K562 (cell line): ENCODE measurements at regions not wholly inside any gene's neighbourhood (a gene's known extent, or its start where the extent isn't known, plus 50 kb on each side); places are given as distances from the start of the nearest gene placed in this dataset.

Source experiments
- ATAC-seq: fragments of 200-7000 bp; cut with Tn5 transposase; 3 replicates; pipeline ENCODE4 v1.9.1; 2020; ENCODE audit warnings: moderate library complexity
- BruUV-seq: library from RNA; stranded (reverse); fragments of 400-500 nt; replicated peaks from 2 replicates; lab custom pipeline; 2021; lab: Mats Ljungman, UMichigan
- CTCF ChIA-PET: fragments of 300-600 bp; formaldehyde crosslinking; extraction: SDS; loops from one replicate; lab custom pipeline; 2021; ENCODE audit warnings: low intra/inter-chr PET ratio; lab: Yijun Ruan, JAX
- POLR2A ChIA-PET: fragments of 300-600, 350-650 bp; sonication (Branson Sonifier 250); formaldehyde crosslinking; extraction: SDS; loops from one replicate; lab custom pipeline; 2021; ENCODE audit warnings: antibody characterized with exemption, inconsistent platforms; lab: Yijun Ruan, JAX
- DNase-seq, 4 experiments: peaks; one replicate each; pipeline versions ENCODE4 v3.0.0 to v3.0.0-alpha.2; 2011 to 2018; ENCODE audit warnings: low spot score in 3 of 4, mixed read lengths in 3 of 4; ENCODE audit errors: extremely low read depth in 1 of 4
- FAIRE-seq: peaks from 2 replicates; lab custom pipeline; 2011; peaks lifted over from hg19 to GRCh38; lab: Jason Lieb, UNC
- H2AFZ ChIP-seq: 2 replicates; pipeline ENCODE4 v1.6.0; 2011; ENCODE audit warnings: low read depth, low read length, control low read depth, inconsistent platforms
- H3K27ac ChIP-seq: fragments of 200-600 bp; 3 replicates; pipeline ENCODE4 v1.8.0; 2011; ENCODE audit warnings: low read depth, mild to moderate bottlenecking, control low read depth, inconsistent platforms, low read length, moderate library complexity, mixed read lengths; ENCODE audit errors: extremely low read depth
- H3K27me3 ChIP-seq, 2 experiments: fragments of 300-600 bp in 1 of 2; 2 replicates in 1 of 2; 3 replicates in 1 of 2; pipeline versions ENCODE4 v1.6.0 to v1.8.0; 2011; ENCODE audit warnings: inconsistent platforms in 2 of 2, low read length in 2 of 2, mild to moderate bottlenecking in 1 of 2, mixed read lengths in 1 of 2, moderate library complexity in 1 of 2; ENCODE audit not compliant: control insufficient read depth in 2 of 2, insufficient read depth in 2 of 2
- H3K36me3 ChIP-seq: fragments of 300-600 bp; 3 replicates; pipeline ENCODE4 v1.8.0; 2011; ENCODE audit warnings: mild to moderate bottlenecking, low read length, inconsistent platforms; ENCODE audit not compliant: control insufficient read depth, insufficient read depth
- H3K4me1 ChIP-seq, 2 experiments: fragments of 200-600 bp in 1 of 2; replicated peaks in 1 of 2; 2 replicates in 1 of 2; 3 replicates in 1 of 2; pipeline versions ENCODE4 v1.5.1 to v1.8.0; 2011; ENCODE audit warnings: inconsistent platforms in 2 of 2, low read length in 2 of 2, mild to moderate bottlenecking in 1 of 2, mixed read lengths in 1 of 2, moderate library complexity in 1 of 2; ENCODE audit not compliant: control insufficient read depth in 2 of 2, insufficient read depth in 2 of 2
- H3K4me2 ChIP-seq: 2 replicates; pipeline ENCODE4 v1.6.1; 2011; ENCODE audit warnings: low read length, control low read depth, inconsistent platforms, mixed read lengths; ENCODE audit not compliant: insufficient read depth
- H3K4me3 ChIP-seq: fragments of 200-600 bp; sonication (generic), shearing (Covaris generic); 2 replicates; pipeline ENCODE4 v1.5.1; 2016; ENCODE audit warnings: control low read depth, inconsistent platforms
- H3K79me2 ChIP-seq: fragments of 200-600 bp; 3 replicates; pipeline ENCODE4 v1.8.0; 2011; ENCODE audit warnings: low read length, inconsistent platforms; ENCODE audit not compliant: control insufficient read depth, insufficient read depth
- H3K9ac ChIP-seq, 2 experiments: 2 replicates each; pipeline versions ENCODE4 v1.6.0 to v1.6.1; 2011; ENCODE audit warnings: low read depth in 2 of 2, low read length in 2 of 2, control low read depth in 1 of 2, inconsistent platforms in 1 of 2, mild to moderate bottlenecking in 1 of 2, mixed read lengths in 1 of 2; ENCODE audit not compliant: insufficient read depth in 1 of 2
- H3K9me1 ChIP-seq: one replicate; pipeline ENCODE4 v1.6.0; 2011; ENCODE audit warnings: inconsistent platforms, mild to moderate bottlenecking, low read length, moderate library complexity; ENCODE audit not compliant: control insufficient read depth, insufficient read depth
- H3K9me3 ChIP-seq: replicated peaks from 2 replicates; pipeline ENCODE4 v1.5.1; 2011; ENCODE audit warnings: low read depth, low read length, inconsistent platforms; ENCODE audit not compliant: control insufficient read depth, insufficient read depth
- H4K20me1 ChIP-seq: replicated peaks from 2 replicates; pipeline ENCODE4 v1.6.1; 2011; ENCODE audit warnings: low read length, inconsistent platforms, mixed read lengths; ENCODE audit not compliant: control insufficient read depth, insufficient read depth
- CBX5 ChIP-seq: IDR thresholded peaks from 2 replicates; pipeline ENCODE4 v1.6.1; 2014; ENCODE audit warnings: low read depth, borderline replicate concordance
- E2F4 ChIP-seq: sonication (generic); formaldehyde crosslinking; IDR thresholded peaks from 2 replicates; pipeline ENCODE4 v1.8.0; 2022; ENCODE audit warnings: mild to moderate bottlenecking, low read depth, missing genetic modification reagents
- E2F8 ChIP-seq: fragments of 450-650 bp; IDR thresholded peaks from 2 replicates; pipeline ENCODE4 v1.7.1; 2018; ENCODE audit warnings: mild to moderate bottlenecking, low read depth; ENCODE audit not compliant: partially characterized antibody
- ELF4 ChIP-seq: fragments of 450-650 bp; formaldehyde crosslinking; IDR thresholded peaks from 2 replicates; pipeline ENCODE4 v1.4.0; 2022; ENCODE audit warnings: missing genetic modification characterization
- FOS ChIP-seq: IDR thresholded peaks from 3 replicates; pipeline ENCODE4 v1.6.1; 2011; ENCODE audit not compliant: insufficient read length; ENCODE audit errors: extremely low read depth
- FUS ChIP-seq: fragments of 200-400 bp; formaldehyde crosslinking; optimal IDR thresholded peaks from 2 replicates; pipeline ENCODE3; 2017; ENCODE audit warnings: low read depth, low read length
- IFI16 ChIP-seq: fragments of 250-450 bp; sonication (Bioruptor Pico); IDR thresholded peaks from 2 replicates; pipeline ENCODE4 v2.1.2; 2022; ENCODE audit warnings: mild to moderate bottlenecking, inconsistent platforms
- NCOA1 ChIP-seq: fragments of 450-650 bp; IDR thresholded peaks from 2 replicates; pipeline ENCODE4 v1.6.1; 2016; ENCODE audit warnings: low read depth
- RCOR1 ChIP-seq, 2 experiments: IDR thresholded peaks; 2 replicates each; pipeline ENCODE4 v1.6.1; 2012; ENCODE audit warnings: low read depth in 2 of 2, low read length in 2 of 2, borderline replicate concordance in 1 of 2, improper control_type of control experiment in 1 of 2
- RFX1 ChIP-seq: fragments of 450-650 bp; IDR thresholded peaks from 2 replicates; pipeline ENCODE4 v1.6.1; 2016; ENCODE audit warnings: mild to moderate bottlenecking, moderate library complexity
- SOX6 ChIP-seq: fragments of 450-650 bp; IDR thresholded peaks from 2 replicates; pipeline ENCODE4 v1.6.1; 2014; ENCODE audit warnings: mild to moderate bottlenecking
- SREBF1 ChIP-seq: fragments of 150-350 bp; IDR thresholded peaks from 2 replicates; pipeline ENCODE4 v1.6.1; 2014; ENCODE audit warnings: antibody characterized with exemption, low read depth, low read length, borderline replicate concordance
- ZNF655 ChIP-seq: fragments of 250-450 bp; sonication (Bioruptor Pico); IDR thresholded peaks from 2 replicates; pipeline ENCODE4 v1.5.0; 2021
- ZNF77 ChIP-seq: fragments of 250-450 bp; sonication (Bioruptor Pico); IDR thresholded peaks from 2 replicates; pipeline ENCODE4 v1.5.0; 2020
- ZNF778 ChIP-seq: fragments of 450-650 bp; formaldehyde crosslinking; IDR thresholded peaks from 2 replicates; pipeline ENCODE4 v1.4.0; 2020; ENCODE audit warnings: mild to moderate bottlenecking, moderate library complexity
- WGBS: fragments of 100-300 bp; shearing (Covaris generic); methylation state at CpG from one replicate; pipeline ENCODE4 v1.1.6; 2016; ENCODE audit warnings: low coverage, mixed read lengths; ENCODE audit not compliant: insufficient coverage; ENCODE audit errors: missing lambda C conversion rate; 5-methylcytosine and 5-hydroxymethylcytosine counted together
- in situ Hi-C: fragments of 300-500 bp; cut with MboI; formaldehyde crosslinking; loops from 4 replicates; pipeline ENCODE4 v1.15.0; 2018; ENCODE audit warnings: inconsistent platforms, mixed read lengths
- intact Hi-C: fragments of 100-400 bp; cut with micrococcal nuclease; formaldehyde crosslinking; loops from 2 replicates; pipeline ENCODE4 v1.14.2; 2022

- ChIA-PET POLR2A (no interaction called here), CTCF (no interaction called here)
- WGBS: 0% methylated on average over 1 of the region's 1 CpG
- H3K4me3 ChIP-seq: no peak overlapping the region
- ATAC-seq (no peak), FAIRE-seq (no peak), DNase-seq (no peak)
- no peak overlapping the region for H2AFZ ChIP-seq
- in situ Hi-C loops: no loop called here
- intact Hi-C loops: no loop called here
- BruUV-seq: no TSS peak
- H3K9me3 ChIP-seq: no peaks in the 10 kb centered on the region
- H3K4me1 ChIP-seq: no peaks in the 10 kb centered on the region
- 0 out of 5 replicates have a peak, but pooled peaks cover 0 to 6% of the 10 kb centered on the region in 2 experiments for H3K27me3 ChIP-seq
- no peak overlapping the region for H3K4me2 ChIP-seq
- no peaks in the 10 kb centered on the region for H3K9me1 ChIP-seq
- H3K27ac ChIP-seq: no peak overlapping the region
- TF ChIP-seq NCOA1 (no peak), IFI16 (CRISPR knock-in tag) (no peak), RCOR1 (IDR thresholded peaks at IDR 0.05; ENCODE audit: borderline replicate concordance in 1 of 2, low read depth in 2 of 2, low read length in 2 of 2) (no peak), CBX5 (no peak), ZNF778 (CRISPR knock-in tag) (no peak), E2F8 (no peak), RFX1 (no peak), ZNF655 (CRISPR knock-in tag) (no peak), E2F4 (CRISPR knock-in tag) (no peak), SOX6 (no peak), ELF4 (CRISPR knock-in tag) (no peak), ZNF77 (CRISPR knock-in tag) (no peak), SREBF1 (no peak), FOS (no peak), FUS (no peak)
- H3K79me2 ChIP-seq: no peaks in the 10 kb centered on the region
- no peaks in the 10 kb centered on the region for H4K20me1 ChIP-seq
- no peaks in the 10 kb centered on the region for H3K36me3 ChIP-seq
- H3K9ac ChIP-seq: no peak overlapping the region
Measured at GRCh38 chr3:168183774-168184173, 88.0 kb upstream of the GOLIM4 start.
